Spleen (tissue), 11 donors: ENCODE measurements at regions not wholly inside any gene's neighbourhood (a gene's known extent, or its start where the extent isn't known, plus 50 kb on each side); places are given as distances from the start of the nearest gene placed in this dataset.
A peak's percentile ranks its signal among the peaks of the same experiment; 100 is the strongest.

ENCODE experiments used
- DNase-seq: peaks from one replicate; pipeline ENCODE4 v3.0.0-alpha.2; 2020
- H3K27ac ChIP-seq, 8 donors: fragments of 200-600 bp; sonication (generic) in 7 of 8; 1 replicate in 4 of 8; 2 replicates in 4 of 8; pipeline versions ENCODE4 v1.5.0 to v1.8.0; 2016 to 2021; ENCODE audit warnings: inconsistent platforms in 4 of 8, mild to moderate bottlenecking in 4 of 8, moderate library complexity in 1 of 8
- H3K27me3 ChIP-seq, 7 donors: fragments of 200-600 bp; sonication (generic) in 6 of 7; replicated peaks in 1 of 7; 1 replicate in 4 of 7; 2 replicates in 3 of 7; pipeline versions ENCODE4 v1.5.0 to v1.8.0; 2016 to 2021; ENCODE audit warnings: inconsistent platforms in 3 of 7, mild to moderate bottlenecking in 1 of 7
- H3K36me3 ChIP-seq, 6 donors: fragments of 200-600 bp; sonication (generic) in 5 of 6; 1 replicate in 4 of 6; 2 replicates in 2 of 6; pipeline versions ENCODE4 v1.5.0 to v1.8.0; 2016 to 2021; ENCODE audit warnings: inconsistent platforms in 2 of 6
- H3K4me1 ChIP-seq, 6 donors: fragments of 200-600 bp; sonication (generic) in 5 of 6; 1 replicate in 3 of 6; 2 replicates in 3 of 6; pipeline versions ENCODE4 v1.5.0 to v1.8.0; 2016 to 2021; ENCODE audit warnings: inconsistent platforms in 3 of 6
- H3K4me3 ChIP-seq, 8 donors: fragments of 200-600 bp; sonication (generic) in 7 of 8; 1 replicate in 4 of 8; 2 replicates in 4 of 8; pipeline versions ENCODE4 v1.5.0 to v1.8.0; 2016 to 2021; ENCODE audit warnings: inconsistent platforms in 4 of 8, mild to moderate bottlenecking in 4 of 8, moderate library complexity in 2 of 8
- H3K9me3 ChIP-seq, 8 donors: fragments of 200-600 bp; sonication (generic) in 7 of 8; 1 replicate in 4 of 8; 2 replicates in 4 of 8; pipeline versions ENCODE4 v1.5.0 to v1.8.0; 2016 to 2021; ENCODE audit warnings: inconsistent platforms in 4 of 8
- CTCF ChIP-seq, 11 experiments: fragments of 200-600 bp in 7 of 11; fragments of 450-650 bp in 4 of 11; sonication (generic) in 4 of 11; IDR thresholded peaks in 8 of 11; conservative IDR thresholded peaks in 3 of 11; 1 replicate in 7 of 11; 2 replicates in 4 of 11; pipeline versions ENCODE4 v1.4.0 to v1.8.0; 2016 to 2021; ENCODE audit warnings: antibody characterized with exemption in 11 of 11, inconsistent platforms in 4 of 11, mild to moderate bottlenecking in 1 of 11
- POLR2A ChIP-seq, 3 donors: fragments of 450-650 bp; IDR thresholded peaks; one replicate each; pipeline ENCODE4 v1.5.1; 2017; ENCODE audit warnings: antibody characterized with exemption in 3 of 3, mild to moderate bottlenecking in 1 of 3
- POLR2AphosphoS5 ChIP-seq, 3 donors: sonication (generic); formaldehyde crosslinking; IDR thresholded peaks; one replicate each; pipeline ENCODE4 v1.5.1; 2017; ENCODE audit warnings: antibody characterized with exemption in 3 of 3
- WGBS, 5 donors: extraction: QIAGEN DNeasy Blood & Tissue Kit in 3 of 5; methylation state at CpG; one replicate each; pipeline versions ENCODE4 v1.1.5 to v1.1.7; 2013 to 2018; 5-methylcytosine and 5-hydroxymethylcytosine counted together
- intact Hi-C: fragments of 100-400 bp; cut with DNase I; formaldehyde crosslinking; loops from one replicate; pipeline ENCODE4 v1.15.0; 2023; ENCODE audit warnings: low total_unique reads
- donor health status: healthy with polysubstance abuse.
- donor health status: DM: no; HTN: no; CAD: no; lungs with moderate emphysema.
- donor health status: DM: no; HTN: no; CAD: no.
- donor health status: Bipolar disorder and iron deficiency.
- donor health status: healthy.
- donor health status: DM: no; HTN: no; CAD: no.
- donor health status: DM: yes; HTN: yes; CAD: no.

- Histone ChIP-seq H3K9me3 (no peaks in the 10 kb centered on the region), H3K36me3 (no peaks in the 10 kb centered on the region), H3K4me3 (no peak overlapping the region), H3K27ac (no peak overlapping the region), H3K4me1 (peaks cover 0 to 19% (median 8%) of the 10 kb centered on the region in 6 donors), H3K27me3 (peaks cover 0 to 3% (median 0%) of the 10 kb centered on the region in 7 donors)
- no peak for DNase-seq
- TF ChIP-seq POLR2A (IDR thresholded peaks at IDR 0.05), result no peak
- no peak for TF ChIP-seq POLR2AphosphoS5 (IDR thresholded peaks at IDR 0.05)
- no peak for TF ChIP-seq CTCF (IDR thresholded peaks at IDR 0.05 in 8 of 11, conservative IDR thresholded peaks at IDR 0.05 in 3 of 11)
- 78 to 97% (median 89%) methylated on average over 2 of the region's 2 CpGs for WGBS, 5 donors
- intact Hi-C loops, result no loop called here
Measured at GRCh38 chr20:40257763-40258162, 431.3 kb downstream of the MAFB start.

- Histone ChIP-seq H3K4me3 (no peak overlapping the region), H3K27ac (no peak overlapping the region), H3K27me3 (peaks cover 0 to 3% (median 0%) of the 10 kb centered on the region in 7 donors), H3K9me3 (peaks cover 0 to 11% (median 5%) of the 10 kb centered on the region in 8 donors), H3K36me3 (no peaks in the 10 kb centered on the region), H3K4me1 (peaks cover 0 to 5% (median 0%) of the 10 kb centered on the region in 6 donors)
- intact Hi-C loops, result no loop called here
- TF ChIP-seq POLR2AphosphoS5 (IDR thresholded peaks at IDR 0.05), result no peak
- no peak for TF ChIP-seq CTCF (IDR thresholded peaks at IDR 0.05 in 8 of 11, conservative IDR thresholded peaks at IDR 0.05 in 3 of 11)
- TF ChIP-seq POLR2A (IDR thresholded peaks at IDR 0.05), result no peak
- no peak for DNase-seq
- 60 to 83% (median 79%) methylated on average over 1 of the region's 1 CpG for WGBS, 5 donors
Measured at GRCh38 chr20:40255365-40255764, 433.7 kb downstream of the MAFB start.

GRCh38 chr20:40254023-40254772 is 434.8 kb downstream of the MAFB start:
- WGBS, 5 donors, result 69 to 89% (median 80%) methylated on average over 6 of the region's 6 CpGs
- H3K9me3 ChIP-seq, result peaks cover 0 to 11% (median 5%) of the 10 kb centered on the region in 8 donors
- TF ChIP-seq POLR2A (IDR thresholded peaks at IDR 0.05) (no peak), POLR2AphosphoS5 (IDR thresholded peaks at IDR 0.05) (no peak), CTCF (IDR thresholded peaks at IDR 0.05 in 8 of 11, conservative IDR thresholded peaks at IDR 0.05 in 3 of 11) (no peak)
- H3K36me3 ChIP-seq, result no peaks in the 10 kb centered on the region
- intact Hi-C loops, result no loop called here
- no peaks in the 10 kb centered on the region for H3K4me1 ChIP-seq
- H3K27me3 ChIP-seq, result peaks cover 0 to 3% (median 0%) of the 10 kb centered on the region in 7 donors
- H3K4me3 ChIP-seq, result no peak overlapping the region
- no peak overlapping the region for H3K27ac ChIP-seq
- DNase-seq, result no peak

GRCh38 chr20:40251284-40251932 is 437.6 kb downstream of the MAFB start:
- H3K27me3 ChIP-seq, result no peaks in the 10 kb centered on the region
- H3K4me3 ChIP-seq, result no peak overlapping the region
- H3K36me3 ChIP-seq, result no peaks in the 10 kb centered on the region
- DNase-seq, result no peak
- whole genome bisulfite sequencing, 5 donors, result 75 to 81% (median 80%) methylated on average over 9 of the region's 9 CpGs
- no peaks in the 10 kb centered on the region for H3K4me1 ChIP-seq
- peaks cover 0 to 11% (median 5%) of the 10 kb centered on the region in 8 donors for H3K9me3 ChIP-seq
- H3K27ac ChIP-seq, result no peak overlapping the region
- intact Hi-C loops, result no loop called here
- no peak for TF ChIP-seq POLR2AphosphoS5 (IDR thresholded peaks at IDR 0.05)
- TF ChIP-seq CTCF (IDR thresholded peaks at IDR 0.05 in 8 of 11, conservative IDR thresholded peaks at IDR 0.05 in 3 of 11), result peak in 4 of 11 experiments; percentile 5 to 23 (median 11)
- TF ChIP-seq POLR2A (IDR thresholded peaks at IDR 0.05), result no peak
